Mucosa of gallbladder (tissue), 1 donor: ENCODE measurements at regions not wholly inside any gene's neighbourhood (a gene's known extent, or its start where the extent isn't known, plus 50 kb on each side); places are given as distances from the start of the nearest gene placed in this dataset.
"Not testable (repeated sequence)": the region's sequence is repeated elsewhere in the genome, so short reads cannot be mapped to it uniquely, and the experiment has no call there.

Experiments used
- DNase-seq: peaks from one replicate; pipeline ENCODE4 v3.0.0-alpha.2; 2020; ENCODE audit warnings: low spot score
- donor health status: DM: no; HTN: no; CAD: no.

GRCh38 chr13:110809871-110810486 lies 96.5 kb downstream of the ING1 start:
- no peak for DNase-seq

GRCh38 chr13:110811008-110811720 lies 97.7 kb downstream of the ING1 start:
- peak; percentile 34 for DNase-seq

DNA sequence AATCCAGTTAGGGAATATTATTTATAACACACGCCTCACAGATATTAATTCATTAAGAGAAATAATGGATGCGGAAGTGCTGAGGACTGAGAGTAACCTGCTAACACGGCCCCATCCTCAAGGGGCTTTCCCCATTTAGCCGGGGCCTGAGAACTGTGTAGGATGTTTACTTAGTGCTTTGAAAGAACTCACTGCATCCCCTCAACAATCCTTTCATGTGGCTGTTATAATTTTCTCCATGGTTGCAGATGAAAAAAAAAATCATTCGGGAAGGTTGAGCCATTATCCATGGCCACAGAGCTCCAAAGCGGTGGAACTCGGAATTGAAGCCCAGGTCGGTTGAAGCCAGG lies 98.2 kb downstream of the ING1 start:
- DNase-seq = no peak

DNA sequence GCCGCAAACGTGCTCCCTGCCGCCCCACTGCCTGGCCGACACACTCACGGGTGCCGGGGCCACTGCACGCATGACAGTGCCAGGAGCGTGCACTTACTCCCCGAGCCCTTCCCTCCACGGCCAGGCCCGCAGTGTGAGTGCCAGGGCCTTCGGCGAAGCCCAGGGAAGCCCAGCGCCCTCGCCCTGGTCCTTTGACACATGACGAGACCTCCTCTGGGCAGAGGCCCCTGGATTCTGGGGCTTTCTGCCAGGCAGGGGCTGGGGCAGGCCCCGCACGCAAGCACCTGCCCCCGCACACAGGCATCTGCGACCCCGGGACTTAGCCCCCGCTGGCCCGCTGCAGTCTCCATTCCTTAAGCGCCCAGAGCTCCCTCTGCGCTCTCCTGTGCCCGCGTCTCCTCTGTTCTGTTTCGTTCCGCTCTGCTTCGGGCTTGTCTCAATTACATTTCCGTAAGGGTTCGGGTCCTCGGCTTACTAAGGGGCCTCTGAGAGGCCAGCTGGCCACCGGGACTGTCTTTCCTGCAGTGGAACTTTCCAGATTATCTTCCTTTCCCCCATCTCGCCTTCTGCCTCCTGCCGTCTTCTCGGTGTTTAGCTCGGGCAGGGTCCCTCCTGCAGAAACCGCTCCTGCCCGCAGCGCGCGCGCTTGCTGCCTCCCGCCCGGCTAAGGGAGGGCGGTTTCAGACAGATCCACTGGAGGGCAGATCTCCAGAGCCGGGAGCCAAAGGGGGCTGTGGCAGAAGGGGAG lies 98.8 kb downstream of the ING1 start:
- no peak for DNase-seq

GRCh38 chr13:110812869-110813645 lies 99.6 kb downstream of the ING1 start:
- no peak for DNase-seq

GRCh38 chr13:110813646-110814624 lies 100.4 kb downstream of the ING1 start:
- no peak for DNase-seq

- DNase-seq = peak; percentile 67
Measured at GRCh38 chr13:110815471-110816204, 99.2 kb downstream of the ANKRD10 start.

DNA sequence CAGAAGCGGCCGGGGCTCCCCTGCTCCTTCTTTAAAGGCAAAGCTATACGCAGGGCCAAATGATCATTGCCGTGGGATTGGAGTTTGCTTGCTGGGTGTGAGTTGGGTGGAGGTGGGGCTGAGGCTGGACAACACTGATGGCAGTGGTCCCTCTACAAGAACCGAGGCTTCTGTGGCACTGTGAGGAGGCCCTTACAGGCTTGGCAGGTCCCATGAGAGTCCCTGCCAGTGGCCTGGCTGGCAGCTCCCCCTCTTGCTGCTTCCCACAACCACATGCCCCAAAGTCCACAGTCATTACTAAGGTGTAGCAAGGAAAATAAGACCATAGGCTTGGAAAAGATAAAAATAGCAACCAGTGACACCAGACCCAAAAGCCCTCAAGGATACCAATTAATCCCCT lies 98.4 kb downstream of the ANKRD10 start:
- DNase-seq = no peak

GRCh38 chr13:110817143-110817542 lies 97.7 kb downstream of the ANKRD10 start:
- no peak for DNase-seq

DNA sequence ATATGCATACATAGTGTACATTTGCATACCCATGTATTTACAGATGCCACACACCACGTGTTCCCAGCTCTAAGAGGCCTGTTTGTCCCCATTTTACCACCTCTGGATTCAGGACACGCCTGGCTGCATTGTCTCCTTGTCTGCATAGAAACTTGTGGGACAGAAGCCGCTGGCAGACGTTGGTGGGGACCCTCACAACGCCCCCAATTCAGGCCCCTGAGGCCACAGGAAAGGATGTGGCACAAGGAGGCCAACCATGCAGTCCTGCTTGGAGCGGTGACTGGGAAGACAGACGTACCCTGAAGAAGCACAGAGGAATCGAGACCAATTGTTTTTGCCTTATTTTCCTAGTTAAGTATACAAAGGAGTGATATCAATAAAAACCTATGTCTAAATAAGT lies 96.1 kb downstream of the ANKRD10 start:
- DNase-seq = no peak

DNA sequence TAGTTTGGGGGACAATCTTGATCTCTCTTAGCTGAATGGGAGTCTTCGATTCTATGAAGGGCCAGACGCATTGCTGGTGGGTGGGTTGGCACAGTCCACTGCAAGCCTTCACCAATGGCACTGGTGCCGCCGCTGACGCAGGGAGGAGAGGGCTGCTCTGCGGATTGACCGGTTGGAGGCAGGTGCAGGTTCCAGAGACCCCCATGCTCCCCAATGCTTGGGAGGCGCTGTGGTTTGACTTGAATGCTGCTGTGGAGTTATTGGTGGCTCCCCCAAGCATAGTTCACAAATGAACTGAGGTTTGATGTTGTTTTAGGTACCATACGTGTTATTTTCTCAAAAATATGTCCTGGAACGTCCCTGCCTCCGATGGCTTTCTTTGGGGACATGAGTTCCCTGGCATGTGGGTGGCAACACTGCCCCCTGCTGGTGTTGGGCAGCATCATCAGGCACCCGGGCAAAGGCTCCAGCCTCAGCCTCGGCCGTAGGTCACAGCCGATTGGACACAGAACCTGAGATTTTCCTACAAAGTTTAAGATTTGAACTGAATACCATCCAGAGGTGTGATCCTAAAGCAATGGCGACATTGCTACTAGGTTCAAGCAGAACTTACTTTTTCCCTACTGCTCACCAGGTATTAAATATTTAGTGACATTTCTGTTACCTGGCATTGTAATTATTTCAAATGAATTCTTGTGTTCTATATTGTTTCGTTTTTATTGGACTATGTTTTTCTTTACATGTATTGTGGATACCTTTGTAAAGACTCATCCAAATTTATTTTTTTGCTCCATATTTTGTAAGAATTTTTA lies 95.5 kb downstream of the ANKRD10 start:
- peak; percentile 80 for DNase-seq

- no peak for DNase-seq
Measured at GRCh38 chr13:110820322-110820721, 94.5 kb downstream of the ANKRD10 start.

DNA sequence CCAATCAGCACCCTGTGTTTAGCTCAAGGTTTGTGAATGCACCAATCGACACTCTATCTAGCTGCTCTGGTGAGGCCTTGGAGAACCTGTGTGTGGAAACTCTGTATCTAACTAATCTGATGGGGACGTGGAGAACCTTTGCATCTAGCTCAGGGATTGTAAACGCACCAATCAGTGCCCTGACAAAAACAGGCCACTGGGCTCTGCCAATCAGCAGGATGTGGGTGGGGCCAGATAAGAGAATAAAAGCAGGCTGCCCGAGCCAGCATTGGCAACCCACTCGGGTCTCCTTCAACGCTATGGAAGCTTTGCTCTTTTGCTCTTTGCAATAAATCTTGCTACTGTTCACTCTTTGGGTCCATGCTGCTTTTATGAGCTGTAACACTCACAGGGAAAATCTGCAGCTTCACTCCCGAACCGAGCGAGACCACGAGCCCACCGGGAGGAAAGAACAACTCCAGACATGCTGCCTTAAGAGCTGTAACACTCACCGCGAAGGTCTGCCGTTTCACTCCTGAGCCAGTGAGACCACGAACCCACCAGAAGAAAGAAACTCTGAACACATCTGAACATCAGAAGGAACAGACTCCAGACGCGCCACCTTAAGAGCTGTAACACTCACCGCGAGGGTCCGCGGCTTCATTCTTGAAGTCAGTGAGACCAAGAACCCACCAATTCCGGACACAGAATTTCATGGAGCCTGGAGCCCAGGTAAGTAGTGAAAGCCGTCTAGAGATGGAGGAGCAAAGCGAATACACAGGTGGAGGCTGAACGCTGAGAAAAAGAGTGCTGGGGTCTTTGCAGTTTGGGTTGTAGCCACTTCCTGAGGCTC lies 92.8 kb downstream of the ANKRD10 start:
- DNase-seq = not testable (repeated sequence)

DNA sequence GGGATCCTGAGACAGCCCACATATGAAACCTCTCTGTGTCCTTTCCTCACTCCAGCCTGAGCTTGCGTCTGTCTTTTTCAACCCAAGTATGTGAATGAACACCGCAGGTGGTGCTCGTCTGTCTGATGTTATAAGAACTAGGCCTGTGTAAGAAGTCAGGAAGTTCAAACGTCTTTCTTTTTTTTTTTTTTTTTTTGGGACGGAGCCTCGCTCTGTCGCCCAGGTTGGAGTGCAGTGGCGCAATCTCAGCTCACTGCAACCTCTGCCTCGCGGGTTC lies 92.3 kb downstream of the ANKRD10 start:
- no peak for DNase-seq

- DNase-seq = no peak
Measured at GRCh38 chr13:110824702-110825300, 90.1 kb downstream of the ANKRD10 start.

DNA sequence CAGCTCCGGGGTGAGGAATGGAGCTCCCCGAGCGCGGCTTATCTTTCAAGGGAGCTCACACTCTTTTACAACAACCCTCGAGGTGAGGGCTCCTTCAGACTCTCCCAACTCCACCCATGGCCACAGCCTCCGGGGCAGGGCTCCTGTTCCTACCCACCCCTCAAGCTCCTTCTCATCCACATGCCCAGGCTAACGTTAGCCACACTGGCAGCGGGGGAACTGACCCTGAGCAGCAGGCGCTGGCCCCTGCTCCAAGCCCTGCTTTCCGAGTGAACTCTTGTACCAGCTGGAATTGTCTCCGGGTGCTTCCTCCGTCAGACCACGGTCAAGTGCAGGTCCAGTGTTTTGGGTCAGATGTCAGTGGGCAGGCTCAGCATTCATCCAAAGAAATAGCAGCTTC lies 89.4 kb downstream of the ANKRD10 start:
- no peak for DNase-seq

DNA sequence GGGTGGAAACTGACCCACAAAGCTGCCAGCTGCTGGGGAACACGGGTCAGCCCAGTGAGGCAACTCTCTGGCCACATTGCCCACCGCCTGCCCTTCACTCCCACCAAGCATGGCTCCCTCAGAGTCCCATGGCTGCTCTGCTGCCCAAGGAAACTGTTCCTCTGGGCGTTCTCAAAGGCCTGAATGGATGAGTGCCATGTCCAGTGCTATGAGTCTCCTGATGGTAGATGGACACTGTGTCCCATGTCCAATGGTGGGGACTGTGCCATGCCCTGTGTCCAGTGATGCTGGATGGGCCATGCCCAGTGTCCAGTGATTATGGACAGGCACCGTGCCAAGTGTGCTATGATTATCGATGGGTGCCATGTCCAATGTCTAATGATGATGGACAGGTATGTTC lies 88.8 kb downstream of the ANKRD10 start:
- DNase-seq = no peak

GRCh38 chr13:110826861-110827672 lies 87.8 kb downstream of the ANKRD10 start:
- DNase-seq = no peak
